HepG2 (cell line): ENCODE measurements at regions not wholly inside any gene's neighbourhood (a gene's known extent, or its start where the extent isn't known, plus 50 kb on each side); places are given as distances from the start of the nearest gene placed in this dataset.

Source experiments
- HOXD1 ChIP-seq: sonication (generic); formaldehyde crosslinking; IDR thresholded peaks from 2 replicates; pipeline ENCODE4 v1.5.0; 2020; ENCODE audit warnings: missing genetic modification reagents
- MXD4 ChIP-seq: IDR thresholded peaks from 2 replicates; pipeline ENCODE4 v1.6.1; 2016; ENCODE audit warnings: mild to moderate bottlenecking, missing biosample characterization, missing genetic modification reagents
- ZNF567 ChIP-seq: sonication (generic); formaldehyde crosslinking; IDR thresholded peaks from 2 replicates; pipeline ENCODE4 v1.8.1; 2023; ENCODE audit warnings: mild to moderate bottlenecking, missing genetic modification reagents, borderline replicate concordance
- ZNF841 ChIP-seq: sonication (generic); formaldehyde crosslinking; IDR thresholded peaks from 2 replicates; pipeline ENCODE4 v1.8.1; 2023; ENCODE audit warnings: missing genetic modification reagents, borderline replicate concordance
- TF ChIP-seq, protein P1 (sequence below): sonication (generic); formaldehyde crosslinking; IDR thresholded peaks from one replicate; pipeline ENCODE4 v1.5.1; 2020; ENCODE audit warnings: mild to moderate bottlenecking, missing genetic modification reagents; ENCODE audit errors: not compliant biosample characterization
- TF ChIP-seq, protein P2 (sequence below): IDR thresholded peaks from 2 replicates; pipeline ENCODE4 v1.6.1; 2016; ENCODE audit warnings: low read depth, missing genetic modification reagents, missing compliant biosample characterization
- TF ChIP-seq, protein P3 (sequence below): sonication (generic); formaldehyde crosslinking; IDR thresholded peaks from 2 replicates; pipeline ENCODE4 v1.4.0; 2020; ENCODE audit warnings: mild to moderate bottlenecking, missing genetic modification reagents

DNA sequence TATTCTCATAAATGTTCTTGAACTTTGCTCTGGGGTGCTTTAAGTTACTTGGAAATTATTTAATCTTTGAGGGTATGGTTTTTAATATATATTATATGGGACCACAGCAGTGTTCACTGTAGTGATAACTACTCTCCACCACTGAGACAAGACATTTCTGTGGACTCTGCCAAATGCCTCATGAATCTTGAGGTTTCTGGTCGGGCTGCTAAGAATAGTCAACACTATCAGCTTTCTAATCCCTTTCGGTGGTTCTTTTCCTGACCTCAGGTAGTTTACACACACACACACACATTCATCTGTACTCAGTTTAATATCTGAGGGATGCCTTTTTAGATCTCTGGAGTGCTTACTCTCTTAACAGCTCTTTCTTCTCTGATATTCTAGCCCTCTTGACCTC is 500.7 kb downstream of the MAFB start (continued):
- TF ChIP-seq, protein P1, sequence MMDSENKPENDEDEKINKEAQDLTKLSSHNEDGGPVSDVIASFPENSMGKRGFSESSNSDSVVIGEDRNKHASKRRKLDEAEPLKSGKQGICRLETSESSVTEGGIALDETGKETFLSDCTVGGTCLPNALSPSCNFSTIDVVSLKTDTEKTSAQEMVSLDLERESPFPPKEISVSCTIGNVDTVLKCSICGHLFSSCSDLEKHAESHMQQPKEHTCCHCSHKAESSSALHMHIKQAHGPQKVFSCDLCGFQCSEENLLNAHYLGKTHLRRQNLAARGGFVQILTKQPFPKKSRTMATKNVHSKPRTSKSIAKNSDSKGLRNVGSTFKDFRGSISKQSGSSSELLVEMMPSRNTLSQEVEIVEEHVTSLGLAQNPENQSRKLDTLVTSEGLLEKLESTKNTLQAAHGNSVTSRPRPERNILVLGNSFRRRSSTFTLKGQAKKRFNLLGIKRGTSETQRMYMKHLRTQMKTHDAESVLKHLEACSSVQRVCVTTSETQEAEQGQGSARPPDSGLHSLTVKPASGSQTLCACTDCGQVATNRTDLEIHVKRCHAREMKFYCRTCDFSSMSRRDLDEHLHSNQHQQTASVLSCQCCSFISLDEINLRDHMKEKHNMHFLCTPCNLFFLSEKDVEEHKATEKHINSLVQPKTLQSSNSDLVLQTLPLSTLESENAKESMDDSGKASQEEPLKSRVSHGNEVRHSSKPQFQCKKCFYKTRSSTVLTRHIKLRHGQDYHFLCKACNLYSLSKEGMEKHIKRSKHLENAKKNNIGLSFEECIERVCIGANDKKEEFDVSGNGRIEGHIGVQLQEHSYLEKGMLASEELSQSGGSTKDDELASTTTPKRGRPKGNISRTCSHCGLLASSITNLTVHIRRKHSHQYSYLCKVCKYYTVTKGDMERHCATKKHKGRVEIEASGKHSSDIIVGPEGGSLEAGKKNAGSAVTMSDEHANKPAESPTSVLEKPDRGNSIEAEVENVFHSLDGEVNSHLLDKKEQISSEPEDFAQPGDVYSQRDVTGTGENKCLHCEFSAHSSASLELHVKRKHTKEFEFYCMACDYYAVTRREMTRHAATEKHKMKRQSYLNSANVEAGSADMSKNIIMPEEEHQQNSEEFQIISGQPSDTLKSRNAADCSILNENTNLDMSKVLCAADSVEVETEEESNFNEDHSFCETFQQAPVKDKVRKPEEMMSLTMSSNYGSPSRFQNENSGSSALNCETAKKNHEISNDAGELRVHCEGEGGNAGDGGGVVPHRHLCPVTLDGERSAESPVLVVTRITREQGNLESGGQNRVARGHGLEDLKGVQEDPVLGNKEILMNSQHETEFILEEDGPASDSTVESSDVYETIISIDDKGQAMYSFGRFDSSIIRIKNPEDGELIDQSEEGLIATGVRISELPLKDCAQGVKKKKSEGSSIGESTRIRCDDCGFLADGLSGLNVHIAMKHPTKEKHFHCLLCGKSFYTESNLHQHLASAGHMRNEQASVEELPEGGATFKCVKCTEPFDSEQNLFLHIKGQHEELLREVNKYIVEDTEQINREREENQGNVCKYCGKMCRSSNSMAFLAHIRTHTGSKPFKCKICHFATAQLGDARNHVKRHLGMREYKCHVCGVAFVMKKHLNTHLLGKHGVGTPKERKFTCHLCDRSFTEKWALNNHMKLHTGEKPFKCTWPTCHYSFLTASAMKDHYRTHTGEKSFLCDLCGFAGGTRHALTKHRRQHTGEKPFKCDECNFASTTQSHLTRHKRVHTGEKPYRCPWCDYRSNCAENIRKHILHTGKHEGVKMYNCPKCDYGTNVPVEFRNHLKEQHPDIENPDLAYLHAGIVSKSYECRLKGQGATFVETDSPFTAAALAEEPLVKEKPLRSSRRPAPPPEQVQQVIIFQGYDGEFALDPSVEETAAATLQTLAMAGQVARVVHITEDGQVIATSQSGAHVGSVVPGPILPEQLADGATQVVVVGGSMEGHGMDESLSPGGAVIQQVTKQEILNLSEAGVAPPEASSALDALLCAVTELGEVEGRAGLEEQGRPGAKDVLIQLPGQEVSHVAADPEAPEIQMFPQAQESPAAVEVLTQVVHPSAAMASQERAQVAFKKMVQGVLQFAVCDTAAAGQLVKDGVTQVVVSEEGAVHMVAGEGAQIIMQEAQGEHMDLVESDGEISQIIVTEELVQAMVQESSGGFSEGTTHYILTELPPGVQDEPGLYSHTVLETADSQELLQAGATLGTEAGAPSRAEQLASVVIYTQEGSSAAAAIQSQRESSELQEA: no peak
- no peak for TF ChIP-seq HOXD1
- no peak for TF ChIP-seq MXD4 (CRISPR knock-in tag)
- TF ChIP-seq ZNF841 (CRISPR knock-in tag): no peak
- TF ChIP-seq ZNF567 (CRISPR knock-in tag): no peak
- TF ChIP-seq, protein P2, sequence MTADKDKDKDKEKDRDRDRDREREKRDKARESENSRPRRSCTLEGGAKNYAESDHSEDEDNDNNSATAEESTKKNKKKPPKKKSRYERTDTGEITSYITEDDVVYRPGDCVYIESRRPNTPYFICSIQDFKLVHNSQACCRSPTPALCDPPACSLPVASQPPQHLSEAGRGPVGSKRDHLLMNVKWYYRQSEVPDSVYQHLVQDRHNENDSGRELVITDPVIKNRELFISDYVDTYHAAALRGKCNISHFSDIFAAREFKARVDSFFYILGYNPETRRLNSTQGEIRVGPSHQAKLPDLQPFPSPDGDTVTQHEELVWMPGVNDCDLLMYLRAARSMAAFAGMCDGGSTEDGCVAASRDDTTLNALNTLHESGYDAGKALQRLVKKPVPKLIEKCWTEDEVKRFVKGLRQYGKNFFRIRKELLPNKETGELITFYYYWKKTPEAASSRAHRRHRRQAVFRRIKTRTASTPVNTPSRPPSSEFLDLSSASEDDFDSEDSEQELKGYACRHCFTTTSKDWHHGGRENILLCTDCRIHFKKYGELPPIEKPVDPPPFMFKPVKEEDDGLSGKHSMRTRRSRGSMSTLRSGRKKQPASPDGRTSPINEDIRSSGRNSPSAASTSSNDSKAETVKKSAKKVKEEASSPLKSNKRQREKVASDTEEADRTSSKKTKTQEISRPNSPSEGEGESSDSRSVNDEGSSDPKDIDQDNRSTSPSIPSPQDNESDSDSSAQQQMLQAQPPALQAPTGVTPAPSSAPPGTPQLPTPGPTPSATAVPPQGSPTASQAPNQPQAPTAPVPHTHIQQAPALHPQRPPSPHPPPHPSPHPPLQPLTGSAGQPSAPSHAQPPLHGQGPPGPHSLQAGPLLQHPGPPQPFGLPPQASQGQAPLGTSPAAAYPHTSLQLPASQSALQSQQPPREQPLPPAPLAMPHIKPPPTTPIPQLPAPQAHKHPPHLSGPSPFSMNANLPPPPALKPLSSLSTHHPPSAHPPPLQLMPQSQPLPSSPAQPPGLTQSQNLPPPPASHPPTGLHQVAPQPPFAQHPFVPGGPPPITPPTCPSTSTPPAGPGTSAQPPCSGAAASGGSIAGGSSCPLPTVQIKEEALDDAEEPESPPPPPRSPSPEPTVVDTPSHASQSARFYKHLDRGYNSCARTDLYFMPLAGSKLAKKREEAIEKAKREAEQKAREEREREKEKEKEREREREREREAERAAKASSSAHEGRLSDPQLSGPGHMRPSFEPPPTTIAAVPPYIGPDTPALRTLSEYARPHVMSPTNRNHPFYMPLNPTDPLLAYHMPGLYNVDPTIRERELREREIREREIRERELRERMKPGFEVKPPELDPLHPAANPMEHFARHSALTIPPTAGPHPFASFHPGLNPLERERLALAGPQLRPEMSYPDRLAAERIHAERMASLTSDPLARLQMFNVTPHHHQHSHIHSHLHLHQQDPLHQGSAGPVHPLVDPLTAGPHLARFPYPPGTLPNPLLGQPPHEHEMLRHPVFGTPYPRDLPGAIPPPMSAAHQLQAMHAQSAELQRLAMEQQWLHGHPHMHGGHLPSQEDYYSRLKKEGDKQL: no peak
- TF ChIP-seq, protein P3, sequence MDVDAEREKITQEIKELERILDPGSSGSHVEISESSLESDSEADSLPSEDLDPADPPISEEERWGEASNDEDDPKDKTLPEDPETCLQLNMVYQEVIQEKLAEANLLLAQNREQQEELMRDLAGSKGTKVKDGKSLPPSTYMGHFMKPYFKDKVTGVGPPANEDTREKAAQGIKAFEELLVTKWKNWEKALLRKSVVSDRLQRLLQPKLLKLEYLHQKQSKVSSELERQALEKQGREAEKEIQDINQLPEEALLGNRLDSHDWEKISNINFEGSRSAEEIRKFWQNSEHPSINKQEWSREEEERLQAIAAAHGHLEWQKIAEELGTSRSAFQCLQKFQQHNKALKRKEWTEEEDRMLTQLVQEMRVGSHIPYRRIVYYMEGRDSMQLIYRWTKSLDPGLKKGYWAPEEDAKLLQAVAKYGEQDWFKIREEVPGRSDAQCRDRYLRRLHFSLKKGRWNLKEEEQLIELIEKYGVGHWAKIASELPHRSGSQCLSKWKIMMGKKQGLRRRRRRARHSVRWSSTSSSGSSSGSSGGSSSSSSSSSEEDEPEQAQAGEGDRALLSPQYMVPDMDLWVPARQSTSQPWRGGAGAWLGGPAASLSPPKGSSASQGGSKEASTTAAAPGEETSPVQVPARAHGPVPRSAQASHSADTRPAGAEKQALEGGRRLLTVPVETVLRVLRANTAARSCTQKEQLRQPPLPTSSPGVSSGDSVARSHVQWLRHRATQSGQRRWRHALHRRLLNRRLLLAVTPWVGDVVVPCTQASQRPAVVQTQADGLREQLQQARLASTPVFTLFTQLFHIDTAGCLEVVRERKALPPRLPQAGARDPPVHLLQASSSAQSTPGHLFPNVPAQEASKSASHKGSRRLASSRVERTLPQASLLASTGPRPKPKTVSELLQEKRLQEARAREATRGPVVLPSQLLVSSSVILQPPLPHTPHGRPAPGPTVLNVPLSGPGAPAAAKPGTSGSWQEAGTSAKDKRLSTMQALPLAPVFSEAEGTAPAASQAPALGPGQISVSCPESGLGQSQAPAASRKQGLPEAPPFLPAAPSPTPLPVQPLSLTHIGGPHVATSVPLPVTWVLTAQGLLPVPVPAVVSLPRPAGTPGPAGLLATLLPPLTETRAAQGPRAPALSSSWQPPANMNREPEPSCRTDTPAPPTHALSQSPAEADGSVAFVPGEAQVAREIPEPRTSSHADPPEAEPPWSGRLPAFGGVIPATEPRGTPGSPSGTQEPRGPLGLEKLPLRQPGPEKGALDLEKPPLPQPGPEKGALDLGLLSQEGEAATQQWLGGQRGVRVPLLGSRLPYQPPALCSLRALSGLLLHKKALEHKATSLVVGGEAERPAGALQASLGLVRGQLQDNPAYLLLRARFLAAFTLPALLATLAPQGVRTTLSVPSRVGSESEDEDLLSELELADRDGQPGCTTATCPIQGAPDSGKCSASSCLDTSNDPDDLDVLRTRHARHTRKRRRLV: no peak
